K562 (cell line): ENCODE measurements at regions not wholly inside any gene's neighbourhood (a gene's known extent, or its start where the extent isn't known, plus 50 kb on each side); places are given as distances from the start of the nearest gene placed in this dataset.

ENCODE experiments used
- ATAC-seq: fragments of 200-7000 bp; cut with Tn5 transposase; 3 replicates; pipeline ENCODE4 v1.9.1; 2020; ENCODE audit warnings: moderate library complexity
- BruUV-seq: library from RNA; stranded (reverse); fragments of 400-500 nt; replicated peaks from 2 replicates; lab custom pipeline; 2021; lab: Mats Ljungman, UMichigan
- CTCF ChIA-PET: fragments of 300-600 bp; formaldehyde crosslinking; extraction: SDS; loops from one replicate; lab custom pipeline; 2021; ENCODE audit warnings: low intra/inter-chr PET ratio; lab: Yijun Ruan, JAX
- POLR2A ChIA-PET: fragments of 300-600, 350-650 bp; sonication (Branson Sonifier 250); formaldehyde crosslinking; extraction: SDS; loops from one replicate; lab custom pipeline; 2021; ENCODE audit warnings: antibody characterized with exemption, inconsistent platforms; lab: Yijun Ruan, JAX
- DNase-seq, 4 experiments: peaks; one replicate each; pipeline versions ENCODE4 v3.0.0 to v3.0.0-alpha.2; 2011 to 2018; ENCODE audit warnings: low spot score in 3 of 4, mixed read lengths in 3 of 4; ENCODE audit errors: extremely low read depth in 1 of 4
- FAIRE-seq: peaks from 2 replicates; lab custom pipeline; 2011; peaks lifted over from hg19 to GRCh38; lab: Jason Lieb, UNC
- H2AFZ ChIP-seq: 2 replicates; pipeline ENCODE4 v1.6.0; 2011; ENCODE audit warnings: low read depth, low read length, control low read depth, inconsistent platforms
- H3K27ac ChIP-seq: fragments of 200-600 bp; 3 replicates; pipeline ENCODE4 v1.8.0; 2011; ENCODE audit warnings: low read depth, mild to moderate bottlenecking, control low read depth, inconsistent platforms, low read length, moderate library complexity, mixed read lengths; ENCODE audit errors: extremely low read depth
- H3K27me3 ChIP-seq, 2 experiments: fragments of 300-600 bp in 1 of 2; 2 replicates in 1 of 2; 3 replicates in 1 of 2; pipeline versions ENCODE4 v1.6.0 to v1.8.0; 2011; ENCODE audit warnings: inconsistent platforms in 2 of 2, low read length in 2 of 2, mild to moderate bottlenecking in 1 of 2, mixed read lengths in 1 of 2, moderate library complexity in 1 of 2; ENCODE audit not compliant: control insufficient read depth in 2 of 2, insufficient read depth in 2 of 2
- H3K36me3 ChIP-seq: fragments of 300-600 bp; 3 replicates; pipeline ENCODE4 v1.8.0; 2011; ENCODE audit warnings: mild to moderate bottlenecking, low read length, inconsistent platforms; ENCODE audit not compliant: control insufficient read depth, insufficient read depth
- H3K4me1 ChIP-seq, 2 experiments: fragments of 200-600 bp in 1 of 2; replicated peaks in 1 of 2; 2 replicates in 1 of 2; 3 replicates in 1 of 2; pipeline versions ENCODE4 v1.5.1 to v1.8.0; 2011; ENCODE audit warnings: inconsistent platforms in 2 of 2, low read length in 2 of 2, mild to moderate bottlenecking in 1 of 2, mixed read lengths in 1 of 2, moderate library complexity in 1 of 2; ENCODE audit not compliant: control insufficient read depth in 2 of 2, insufficient read depth in 2 of 2
- H3K4me2 ChIP-seq: 2 replicates; pipeline ENCODE4 v1.6.1; 2011; ENCODE audit warnings: low read length, control low read depth, inconsistent platforms, mixed read lengths; ENCODE audit not compliant: insufficient read depth
- H3K4me3 ChIP-seq: fragments of 200-600 bp; sonication (generic), shearing (Covaris generic); 2 replicates; pipeline ENCODE4 v1.5.1; 2016; ENCODE audit warnings: control low read depth, inconsistent platforms
- H3K79me2 ChIP-seq: fragments of 200-600 bp; 3 replicates; pipeline ENCODE4 v1.8.0; 2011; ENCODE audit warnings: low read length, inconsistent platforms; ENCODE audit not compliant: control insufficient read depth, insufficient read depth
- H3K9ac ChIP-seq, 2 experiments: 2 replicates each; pipeline versions ENCODE4 v1.6.0 to v1.6.1; 2011; ENCODE audit warnings: low read depth in 2 of 2, low read length in 2 of 2, control low read depth in 1 of 2, inconsistent platforms in 1 of 2, mild to moderate bottlenecking in 1 of 2, mixed read lengths in 1 of 2; ENCODE audit not compliant: insufficient read depth in 1 of 2
- H3K9me1 ChIP-seq: one replicate; pipeline ENCODE4 v1.6.0; 2011; ENCODE audit warnings: inconsistent platforms, mild to moderate bottlenecking, low read length, moderate library complexity; ENCODE audit not compliant: control insufficient read depth, insufficient read depth
- H3K9me3 ChIP-seq: replicated peaks from 2 replicates; pipeline ENCODE4 v1.5.1; 2011; ENCODE audit warnings: low read depth, low read length, inconsistent platforms; ENCODE audit not compliant: control insufficient read depth, insufficient read depth
- H4K20me1 ChIP-seq: replicated peaks from 2 replicates; pipeline ENCODE4 v1.6.1; 2011; ENCODE audit warnings: low read length, inconsistent platforms, mixed read lengths; ENCODE audit not compliant: control insufficient read depth, insufficient read depth
- CEBPB ChIP-seq: fragments of 450-650 bp; IDR thresholded peaks from 2 replicates; pipeline ENCODE4 v1.6.1; 2016; ENCODE audit warnings: missing genetic modification characterization, missing compliant biosample characterization
- CUX1 ChIP-seq: fragments of 200-800 bp; sonication (Bioruptor generic); IDR thresholded peaks from 2 replicates; pipeline ENCODE4 v1.6.1; 2016; ENCODE audit warnings: missing genetic modification characterization, missing compliant biosample characterization
- ESRRB ChIP-seq: fragments of 250-450 bp; sonication (Bioruptor Pico); IDR thresholded peaks from 2 replicates; pipeline ENCODE4 v1.5.0; 2020; ENCODE audit warnings: mild to moderate bottlenecking, moderate library complexity, borderline replicate concordance
- NELFE ChIP-seq: IDR thresholded peaks from 2 replicates; pipeline ENCODE4 v1.6.1; 2011; ENCODE audit warnings: mild to moderate bottlenecking; ENCODE audit not compliant: insufficient read depth, insufficient read length
- NR1H2 ChIP-seq: sonication (generic); formaldehyde crosslinking; IDR thresholded peaks from 2 replicates; pipeline ENCODE4 v1.4.0; 2020; ENCODE audit warnings: mild to moderate bottlenecking, missing genetic modification reagents
- PML ChIP-seq: IDR thresholded peaks from 2 replicates; pipeline ENCODE4 v1.6.1; 2012; ENCODE audit warnings: low read length, inconsistent platforms
- TAL1 ChIP-seq: fragments of 450-650 bp; IDR thresholded peaks from 2 replicates; pipeline ENCODE4 v1.6.1; 2016; ENCODE audit warnings: mild to moderate bottlenecking
- THAP7 ChIP-seq: fragments of 250-450 bp; sonication (Bioruptor Pico); IDR thresholded peaks from 2 replicates; pipeline ENCODE4 v1.5.0; 2021
- ZC3H8 ChIP-seq: fragments of 450-650 bp; IDR thresholded peaks from 2 replicates; pipeline ENCODE4 v1.6.1; 2017
- ZNF431 ChIP-seq: sonication (generic); formaldehyde crosslinking; IDR thresholded peaks from 2 replicates; pipeline ENCODE4 v1.8.0; 2022; ENCODE audit warnings: mild to moderate bottlenecking, missing genetic modification reagents
- WGBS: fragments of 100-300 bp; shearing (Covaris generic); methylation state at CpG from one replicate; pipeline ENCODE4 v1.1.6; 2016; ENCODE audit warnings: low coverage, mixed read lengths; ENCODE audit not compliant: insufficient coverage; ENCODE audit errors: missing lambda C conversion rate; 5-methylcytosine and 5-hydroxymethylcytosine counted together
- in situ Hi-C: fragments of 300-500 bp; cut with MboI; formaldehyde crosslinking; loops from 4 replicates; pipeline ENCODE4 v1.15.0; 2018; ENCODE audit warnings: inconsistent platforms, mixed read lengths
- intact Hi-C: fragments of 100-400 bp; cut with micrococcal nuclease; formaldehyde crosslinking; loops from 2 replicates; pipeline ENCODE4 v1.14.2; 2022

GRCh38 chr7:46486256-46487206, 565.5 kb upstream of the IGFBP3 start:
- Histone ChIP-seq H3K79me2 (no peaks in the 10 kb centered on the region), H3K9me3 (peaks cover 2% of the 10 kb centered on the region; the same call in 1 of the 2 replicates), H3K36me3 (no peaks in the 10 kb centered on the region), H3K27ac (no peak overlapping the region), H3K4me2 (no peak overlapping the region), H3K9me1 (no peaks in the 10 kb centered on the region), H3K4me1 (no peaks in the 10 kb centered on the region), H2AFZ (no peak overlapping the region), H4K20me1 (no peaks in the 10 kb centered on the region), H3K9ac (no peak overlapping the region), H3K27me3 (no peaks in the 10 kb centered on the region), H3K4me3 (no peak overlapping the region)
- BruUV-seq: no TSS peak
- no peak for TF ChIP-seq PML
- no peak for TF ChIP-seq CEBPB (tag)
- TF ChIP-seq ZNF431 (CRISPR knock-in tag): no peak
- no peak for TF ChIP-seq NR1H2 (CRISPR knock-in tag)
- no peak for TF ChIP-seq ESRRB
- TF ChIP-seq ZC3H8: no peak
- TF ChIP-seq NELFE: no peak
- no peak for TF ChIP-seq CUX1 (CRISPR knock-in tag)
- no peak for TF ChIP-seq TAL1
- TF ChIP-seq THAP7 (CRISPR knock-in tag): no peak
- WGBS: under 1% methylated on average over 5 of the region's 5 CpGs
- ChIA-PET CTCF (no interaction called here), POLR2A (no interaction called here)
- intact Hi-C loops: no loop called here
- no peak for DNase-seq
- no peak for ATAC-seq
- FAIRE-seq: no peak
- in situ Hi-C loops: no loop called here
